ENCODE measurements at regions not wholly inside any gene's neighbourhood (a gene's known extent, or its start where the extent isn't known, plus 50 kb on each side); places are given as distances from the start of the nearest gene placed in this dataset.

DNA sequence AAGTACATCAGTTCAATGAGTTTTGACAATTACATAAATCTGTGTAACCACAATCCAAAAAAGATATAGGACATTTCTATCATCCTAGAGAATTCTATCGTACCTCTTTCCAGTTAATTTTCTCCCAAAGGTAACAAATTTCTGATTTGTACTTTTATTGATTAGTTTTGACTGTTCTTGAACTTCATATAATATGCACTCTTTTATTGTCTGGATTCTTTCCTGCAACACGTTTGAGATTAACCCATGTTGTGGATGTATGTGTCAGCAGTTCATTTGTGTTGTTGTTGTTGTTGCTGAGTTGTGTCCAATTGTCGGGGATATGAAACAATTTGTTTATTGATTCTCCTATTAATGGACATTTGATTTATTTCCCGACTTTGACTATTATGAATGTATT is 145.9 kb upstream of the WDR11 start:
- no peak for DNase-seq

DNA sequence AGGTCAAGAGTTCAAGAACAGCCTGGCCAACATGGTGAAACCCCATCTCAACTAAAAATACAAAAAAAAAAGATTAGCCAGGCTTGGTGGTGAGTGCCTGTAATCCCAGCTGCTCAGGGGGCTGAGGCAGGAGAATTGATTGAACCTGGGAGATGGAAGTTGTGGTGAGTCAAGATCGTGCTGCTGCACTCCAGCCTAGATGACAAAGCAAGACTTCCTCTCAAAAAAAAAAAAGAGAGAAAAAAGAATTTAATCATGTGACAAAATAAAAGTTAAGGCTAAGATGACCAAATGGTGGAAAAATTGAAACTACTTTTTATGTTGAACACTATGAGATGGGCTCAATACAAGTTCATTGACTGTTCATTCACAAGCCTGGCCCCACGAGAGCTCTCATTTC is 141.1 kb upstream of the WDR11 start:
- no peak for DNase-seq

DNA sequence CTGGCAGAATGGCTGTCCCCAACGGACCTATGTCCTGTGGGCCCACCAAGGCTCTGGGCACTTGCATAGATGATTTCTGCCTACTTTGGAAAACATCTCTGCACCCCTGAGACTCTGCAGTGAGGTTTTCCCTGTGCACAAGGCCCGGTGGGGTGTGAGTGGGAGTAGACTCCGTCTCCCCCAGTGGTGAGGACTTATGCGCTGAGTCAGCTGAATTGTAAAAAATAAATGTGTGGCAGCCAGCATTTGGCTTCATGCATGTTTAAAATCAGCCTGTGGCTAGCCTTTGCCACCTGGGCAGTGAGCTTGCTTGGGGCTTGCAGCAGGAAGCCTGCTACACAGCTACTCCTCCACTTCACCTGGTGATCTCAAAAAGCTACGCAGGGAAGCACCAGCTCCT is 139.3 kb upstream of the WDR11 start:
- no peak for DNase-seq

DNA sequence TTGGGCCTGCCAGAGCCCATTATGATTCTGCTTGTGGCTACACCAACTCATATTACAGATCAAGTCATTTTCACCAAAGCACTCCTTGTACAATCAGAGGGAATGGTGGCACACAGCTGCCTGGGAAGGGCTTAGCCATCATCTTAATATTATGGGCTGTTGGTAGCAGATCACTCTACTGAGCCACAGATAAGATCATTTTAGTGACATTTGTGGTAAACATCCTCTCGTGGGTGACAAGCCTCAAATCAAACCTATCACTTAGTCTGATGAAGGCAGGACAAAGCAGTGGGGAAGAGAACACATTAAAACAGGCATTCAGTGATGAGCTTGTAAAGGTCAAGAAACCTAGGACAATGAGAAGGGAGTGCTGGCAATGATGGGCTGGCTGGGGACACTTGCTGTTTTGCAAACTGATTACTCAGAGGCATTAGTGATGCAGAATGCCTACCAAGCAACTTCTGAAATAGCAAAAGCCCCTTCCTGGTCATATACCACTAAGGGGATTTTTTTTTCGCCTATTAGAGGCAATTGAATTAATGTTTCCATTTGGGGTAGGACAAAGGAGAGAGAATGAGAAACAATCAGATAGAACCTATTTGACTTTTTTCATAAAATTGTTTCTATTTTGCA is 137.5 kb upstream of the WDR11 start:
- no peak for DNase-seq

DNA sequence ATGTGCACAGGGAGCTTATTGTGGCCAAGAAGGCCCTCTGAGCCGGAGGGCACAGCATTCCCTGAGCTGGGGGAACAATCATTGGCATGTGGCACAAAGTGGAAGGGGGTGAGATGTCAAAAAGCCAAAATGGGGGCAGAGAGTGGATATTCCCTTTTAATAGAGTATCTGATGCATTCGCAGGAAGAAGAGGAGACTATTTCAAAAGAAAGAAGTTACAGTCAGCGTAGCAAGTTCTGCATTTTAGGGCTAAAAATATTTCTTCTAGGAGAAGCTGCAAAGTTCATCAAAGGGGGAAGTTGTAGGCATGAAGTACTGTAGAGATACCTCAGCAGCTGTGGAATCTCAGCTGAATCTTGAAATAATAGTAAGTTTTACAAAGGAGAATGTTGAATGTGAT is 136.0 kb upstream of the WDR11 start:
- DNase-seq, result no peak

DNA sequence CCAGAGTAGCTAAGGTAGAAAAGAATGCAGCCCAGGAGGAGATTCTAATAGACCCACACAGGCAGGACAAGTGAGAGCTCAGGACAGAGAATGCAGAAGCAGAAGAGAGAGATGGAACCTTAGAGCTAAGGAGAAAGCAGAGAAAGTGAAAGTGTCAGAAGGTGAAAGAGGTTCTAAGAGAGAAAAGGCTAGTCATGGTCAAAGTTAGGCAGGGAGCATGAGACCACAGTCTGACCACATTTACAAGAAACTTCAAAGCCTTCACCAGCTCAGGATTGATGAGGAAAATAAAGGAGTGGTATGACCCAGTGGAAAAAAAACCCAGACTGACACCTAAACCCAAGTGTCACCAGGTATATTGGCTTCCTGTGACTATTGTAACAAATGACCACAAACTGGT is 131.8 kb upstream of the WDR11 start:
- no peak for DNase-seq

DNA sequence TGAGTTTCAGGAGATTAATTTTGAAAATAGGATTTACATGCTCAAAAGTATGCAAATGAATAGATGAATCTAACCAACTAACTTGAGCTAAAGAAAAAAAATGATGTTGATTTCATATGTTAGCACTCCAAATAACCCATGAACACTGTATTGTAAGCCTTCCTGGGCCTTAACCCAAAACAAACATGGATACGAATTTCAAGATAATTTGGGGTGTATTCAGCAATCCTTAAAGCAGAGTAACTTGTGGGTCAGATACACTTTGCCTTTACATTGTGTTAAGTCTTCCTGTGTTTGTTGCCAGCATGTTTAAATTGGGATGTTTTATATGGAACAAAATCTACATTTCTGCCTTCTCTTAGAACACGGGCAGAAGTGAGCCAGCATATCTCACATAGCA is 124.2 kb upstream of the WDR11 start:
- DNase-seq, result no peak

DNA sequence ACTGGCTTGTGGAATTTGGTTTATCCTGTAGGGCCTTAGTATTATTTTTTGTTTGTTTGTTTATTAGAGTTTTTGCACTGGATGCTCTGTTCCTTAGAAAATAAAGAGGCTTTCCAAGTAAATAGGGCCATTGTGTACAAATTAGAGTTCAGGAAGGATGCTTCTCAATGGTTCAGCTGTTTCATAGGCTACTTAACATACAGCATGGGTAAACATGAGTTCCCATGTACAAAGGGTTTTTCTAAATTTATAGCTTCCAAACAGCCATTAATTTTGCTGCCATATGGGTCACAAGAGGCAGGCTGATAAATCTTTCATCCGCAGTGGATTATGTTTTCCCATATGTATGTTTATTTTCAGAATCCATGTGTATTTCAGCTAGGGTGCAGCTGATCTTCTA is 121.6 kb upstream of the WDR11 start:
- no peak for DNase-seq

DNA sequence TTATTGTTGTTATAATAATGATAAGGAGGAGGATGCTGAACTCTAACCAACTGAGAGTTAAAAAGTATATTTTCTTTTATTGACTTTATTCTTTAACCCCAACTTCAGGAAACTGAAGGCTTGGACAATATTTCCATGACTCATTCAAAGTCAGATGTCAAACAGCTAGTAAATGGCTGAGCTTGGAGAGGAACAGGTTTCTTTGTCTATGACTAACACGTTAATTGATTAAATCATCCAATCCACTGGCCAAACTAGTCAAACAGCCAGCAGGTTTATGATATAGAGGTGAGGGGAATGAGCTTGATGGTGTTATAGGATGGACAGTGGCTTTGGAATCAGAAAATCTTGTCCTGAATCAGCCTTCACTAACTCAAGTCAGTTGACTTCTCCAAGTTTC is 119.1 kb upstream of the WDR11 start:
- DNase-seq, result no peak

DNA sequence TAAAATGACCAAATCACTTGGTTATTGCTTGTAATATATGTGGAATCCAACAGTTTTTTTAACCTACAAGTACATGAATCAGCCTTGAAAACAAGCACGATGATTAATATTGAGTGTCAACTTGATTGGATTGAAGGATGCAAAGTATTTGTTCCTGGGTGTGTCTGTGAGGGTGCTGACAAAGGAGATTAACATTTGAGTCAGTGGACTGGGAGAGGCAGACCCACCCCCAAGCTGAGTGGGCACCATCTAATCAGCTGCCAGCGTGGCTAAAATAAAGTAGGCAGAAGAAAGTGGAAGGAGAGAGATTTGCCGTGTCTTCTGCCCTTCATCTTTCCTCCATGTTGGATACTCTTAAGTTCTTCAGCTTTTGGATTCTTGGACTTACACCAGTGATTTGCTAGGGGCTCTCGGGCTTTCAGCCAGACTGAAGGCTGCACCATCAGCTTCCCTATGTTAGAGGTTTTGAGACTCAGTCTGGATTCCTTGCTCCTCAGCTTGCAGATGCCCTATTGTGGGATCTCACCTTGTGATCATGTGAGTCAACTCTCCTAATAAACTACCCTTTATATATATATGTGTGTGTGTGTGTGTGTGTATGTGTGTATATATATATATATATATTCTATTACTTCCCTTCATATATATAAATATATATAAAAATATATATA is 118.4 kb upstream of the WDR11 start:
- DNase-seq, result no peak

DNA sequence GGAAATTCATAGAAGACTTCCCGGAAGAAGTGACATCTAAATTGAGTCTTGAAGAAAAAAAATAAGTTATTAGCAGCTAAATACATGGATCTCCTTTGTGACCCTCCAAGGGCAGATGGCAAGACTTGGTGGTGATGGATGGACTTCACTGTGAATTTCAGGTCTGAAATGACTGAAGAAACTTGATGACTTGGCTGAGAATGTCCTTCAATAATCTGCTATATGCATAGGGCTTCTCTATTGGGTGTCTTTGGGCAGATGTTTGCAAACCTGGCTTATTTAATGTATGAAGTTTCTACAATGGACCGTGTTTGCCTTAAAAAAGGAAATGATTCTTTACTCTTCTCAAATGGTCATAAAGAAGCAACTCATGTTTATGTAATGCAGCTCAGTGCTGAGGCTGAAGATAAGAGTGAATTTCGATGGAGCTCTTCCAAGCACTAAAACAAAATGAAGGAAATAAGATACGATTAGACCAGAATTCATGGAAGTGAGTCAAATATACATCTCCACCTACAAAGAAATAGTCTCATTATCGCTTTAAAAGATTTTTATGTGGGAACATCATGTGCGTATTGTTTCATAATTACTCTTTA is 116.6 kb upstream of the WDR11 start:
- no peak for DNase-seq

DNA sequence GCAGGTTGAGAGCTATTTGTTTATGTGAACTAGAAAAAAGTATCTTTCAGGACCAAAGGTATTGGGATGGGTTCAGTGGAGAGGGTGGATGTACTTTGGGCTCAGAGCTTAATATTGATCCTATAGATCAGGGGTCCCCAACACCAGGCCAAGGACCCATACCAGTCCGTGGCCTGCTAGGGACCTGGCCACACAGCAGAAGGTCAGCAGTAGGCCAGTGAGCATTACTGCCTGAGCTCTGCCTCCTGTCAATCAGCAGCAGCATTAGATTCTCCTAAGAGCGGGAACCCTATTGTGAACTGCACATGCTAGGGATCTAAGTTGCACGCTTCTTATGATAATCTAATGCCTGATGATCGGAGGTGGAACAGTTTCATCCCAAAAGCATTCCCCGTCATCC is 115.8 kb upstream of the WDR11 start:
- DNase-seq, result no peak

DNA sequence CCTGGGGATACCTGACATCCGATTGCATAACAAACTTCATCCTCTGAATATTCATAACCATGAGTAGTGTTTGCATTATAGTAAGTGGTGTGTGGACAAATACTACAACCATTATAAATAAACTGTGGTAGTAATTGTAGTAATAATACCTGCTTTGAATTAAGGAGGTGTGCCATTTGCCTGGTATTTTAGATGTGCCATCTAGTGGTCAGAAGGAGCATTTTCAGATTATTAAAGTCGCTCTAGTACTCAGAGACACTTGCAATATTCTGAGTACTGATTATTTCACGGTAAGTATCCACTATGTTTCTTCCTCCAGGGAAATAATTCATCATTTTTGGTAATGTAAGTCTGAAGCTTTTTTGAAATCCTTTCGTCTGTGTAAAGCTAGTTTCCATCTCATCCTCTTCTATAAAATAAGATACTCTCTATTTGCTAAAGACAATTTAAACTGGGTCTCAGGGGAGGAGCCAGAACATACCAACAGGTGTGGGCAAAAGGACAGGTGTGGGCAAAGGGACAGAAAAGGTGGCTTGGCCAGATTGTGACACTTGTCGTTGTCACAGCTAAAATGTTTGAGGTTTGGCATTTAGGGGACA is 115.3 kb upstream of the WDR11 start:
- DNase-seq, result peak in 1 of 2 donors; percentile 23

DNA sequence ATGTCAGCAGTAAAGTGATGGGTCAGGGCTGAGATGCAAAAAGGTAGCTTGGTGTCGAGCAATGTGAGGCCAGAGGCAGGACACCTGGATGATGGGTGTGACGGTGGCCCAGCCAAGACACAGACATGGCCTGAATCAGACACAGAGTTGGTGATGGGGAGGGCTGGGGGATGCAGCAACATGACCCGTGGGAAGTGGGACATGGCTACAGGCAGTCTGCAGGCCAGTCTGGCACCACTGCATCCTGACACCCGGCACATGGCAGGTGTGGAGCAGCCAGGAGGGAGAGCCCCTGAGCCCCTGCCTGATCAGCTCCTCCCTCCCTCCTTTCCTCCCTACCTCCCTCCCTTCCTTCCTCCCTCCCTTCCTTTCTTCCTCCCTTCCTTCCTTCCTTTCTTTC is 114.8 kb upstream of the WDR11 start:
- DNase-seq, result no peak

DNA sequence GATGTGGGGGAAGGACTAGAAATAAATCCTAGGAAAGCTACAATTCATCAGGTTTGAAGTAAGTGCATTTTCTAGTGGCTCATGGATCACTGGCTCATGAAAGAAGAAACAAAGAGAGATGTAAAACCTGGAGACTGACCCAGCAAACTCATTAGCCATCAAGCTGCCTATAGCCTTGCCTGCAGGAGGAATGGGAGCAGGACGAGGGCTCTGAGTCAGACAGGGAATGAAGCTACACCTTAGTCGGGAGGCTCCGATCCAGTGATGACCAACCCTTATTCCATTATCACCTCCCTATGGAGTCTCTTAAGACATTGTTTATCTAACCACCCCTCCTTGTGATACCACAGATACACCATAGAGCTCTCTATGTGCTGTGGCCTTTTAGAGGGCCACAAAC is 112.5 kb upstream of the WDR11 start:
- no peak for DNase-seq

DNA sequence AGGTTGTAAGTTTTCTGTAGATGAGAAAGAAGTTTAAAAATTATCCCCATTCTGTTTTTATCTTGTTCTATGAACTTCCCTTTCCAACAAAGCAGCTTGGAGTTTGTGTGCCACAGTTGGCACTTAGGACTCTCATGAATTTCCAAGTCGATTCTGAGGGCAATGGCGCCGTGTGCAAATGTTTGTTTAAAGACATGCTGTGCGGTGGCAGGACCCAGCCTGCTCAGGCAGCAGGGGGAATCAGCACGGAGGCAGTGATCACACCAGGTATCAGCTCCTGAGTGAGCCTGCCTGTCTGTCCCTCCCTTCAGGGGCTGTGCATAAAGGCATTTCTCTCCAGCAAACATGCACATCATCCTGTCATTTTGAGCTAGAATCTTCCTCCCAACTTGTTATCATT is 109.8 kb upstream of the WDR11 start:
- DNase-seq, result no peak

DNA sequence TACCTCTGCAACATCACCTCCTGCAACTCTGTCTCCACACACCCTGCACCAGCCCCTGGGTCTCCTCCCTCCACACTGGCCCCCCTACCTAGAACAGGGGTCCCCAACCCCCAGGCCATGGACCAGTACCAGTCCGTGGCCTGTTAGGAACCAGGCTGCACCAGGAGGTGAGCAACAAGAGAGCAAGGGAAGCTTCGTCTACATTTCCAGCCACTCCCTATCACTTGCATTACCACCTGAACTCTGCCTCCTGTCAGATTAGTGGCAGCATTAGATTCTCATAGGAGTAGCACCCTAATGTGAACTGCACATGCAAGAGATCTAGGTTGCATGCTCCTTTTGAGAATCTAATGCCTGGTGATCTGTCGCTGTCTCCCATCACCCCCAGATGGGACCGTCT is 108.8 kb upstream of the WDR11 start:
- DNase-seq, result no peak

DNA sequence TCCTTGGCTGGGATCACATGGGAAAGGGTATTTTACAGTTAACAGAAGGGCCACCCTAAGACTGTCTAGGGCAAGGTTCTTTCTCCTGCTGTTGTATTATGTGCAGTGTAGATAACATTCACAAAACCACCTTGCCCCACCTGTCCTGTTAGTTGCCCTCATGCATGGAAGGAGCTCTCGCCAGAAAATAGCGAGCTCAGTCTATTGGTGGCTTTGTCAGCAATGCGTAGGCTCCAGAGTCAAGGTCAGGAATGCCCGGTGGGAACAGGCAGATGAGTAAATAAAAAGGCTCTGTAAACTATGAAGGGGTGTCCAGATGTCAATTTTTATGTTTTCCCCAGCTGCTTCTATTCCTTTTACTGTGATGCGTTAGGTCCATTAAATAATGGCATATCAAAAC is 107.1 kb upstream of the WDR11 start:
- no peak for DNase-seq

DNA sequence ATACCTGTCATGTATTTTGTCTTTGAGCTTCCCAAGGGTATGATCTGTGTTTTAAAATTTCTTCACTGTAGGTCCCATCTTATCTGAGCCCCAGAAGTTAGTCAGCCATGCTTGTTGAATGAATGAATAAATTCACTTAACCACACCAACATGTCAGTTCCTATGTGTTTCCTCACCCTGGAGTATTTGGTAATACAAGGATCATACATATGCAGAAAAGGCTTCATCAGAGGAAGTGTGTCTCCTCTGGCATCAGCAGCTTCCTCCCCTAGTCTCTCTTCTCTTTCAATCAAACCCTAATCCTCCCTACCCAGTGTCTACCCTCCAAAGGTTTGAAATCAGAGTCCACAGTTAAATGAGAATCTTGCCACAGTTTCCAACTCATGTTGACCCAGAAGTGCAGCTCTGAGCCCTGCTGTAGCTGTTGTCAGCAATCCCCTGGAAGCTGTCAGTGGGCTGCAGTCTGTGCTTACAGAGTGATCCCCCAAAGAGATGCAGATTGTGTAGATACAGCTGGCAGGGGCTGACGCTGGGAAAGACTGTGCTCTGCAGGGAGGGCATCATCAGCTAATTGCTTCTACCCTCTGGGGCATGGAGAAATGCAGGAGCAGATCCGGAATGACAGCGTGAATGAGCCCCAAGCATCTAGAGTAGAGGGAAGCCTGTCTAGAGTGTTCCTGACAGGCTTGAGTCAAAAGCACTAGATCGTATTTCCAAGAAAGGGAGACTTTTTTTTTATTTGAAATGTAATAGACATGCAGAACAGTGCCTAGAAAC is 105.0 kb upstream of the WDR11 start:
- no peak for DNase-seq

DNA sequence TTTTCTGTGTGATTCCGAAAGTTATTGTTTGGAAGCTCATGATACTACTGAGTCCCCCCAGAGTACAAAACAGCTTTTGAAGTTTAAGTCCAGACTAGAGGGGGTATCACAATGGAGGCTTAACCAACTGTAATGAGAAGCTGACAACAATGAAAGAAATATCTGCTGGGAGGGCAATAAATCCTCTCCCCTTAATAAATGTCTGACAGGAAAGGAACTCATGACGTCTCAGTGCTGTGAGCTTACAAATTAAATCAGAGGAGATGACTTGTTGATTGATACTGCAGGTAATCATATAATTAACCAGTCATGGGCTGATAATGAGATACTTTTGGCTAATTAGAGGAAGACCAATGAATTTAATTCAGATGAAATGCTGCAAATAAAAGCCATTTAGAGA is 102.6 kb upstream of the WDR11 start:
- DNase-seq, result no peak

DNA sequence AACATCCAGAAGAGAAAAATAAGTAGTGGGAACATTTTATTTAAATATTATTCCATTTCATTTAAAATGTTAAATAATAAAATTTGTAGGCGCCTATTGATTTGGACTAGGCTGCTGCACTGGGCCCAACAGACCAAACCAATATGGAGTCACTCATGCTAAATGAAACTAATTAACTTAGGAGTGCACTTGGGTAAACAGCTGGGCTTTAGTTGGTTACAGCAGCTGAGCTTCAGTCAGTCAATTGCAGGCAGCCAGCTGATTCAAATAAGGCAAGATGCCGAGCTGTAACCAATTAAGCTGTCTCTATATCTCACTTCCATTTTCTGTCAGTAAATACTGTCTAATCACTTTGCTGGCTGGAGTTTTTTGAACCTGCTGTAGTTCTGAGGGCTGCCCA is 102.1 kb upstream of the WDR11 start:
- no peak for DNase-seq

DNA sequence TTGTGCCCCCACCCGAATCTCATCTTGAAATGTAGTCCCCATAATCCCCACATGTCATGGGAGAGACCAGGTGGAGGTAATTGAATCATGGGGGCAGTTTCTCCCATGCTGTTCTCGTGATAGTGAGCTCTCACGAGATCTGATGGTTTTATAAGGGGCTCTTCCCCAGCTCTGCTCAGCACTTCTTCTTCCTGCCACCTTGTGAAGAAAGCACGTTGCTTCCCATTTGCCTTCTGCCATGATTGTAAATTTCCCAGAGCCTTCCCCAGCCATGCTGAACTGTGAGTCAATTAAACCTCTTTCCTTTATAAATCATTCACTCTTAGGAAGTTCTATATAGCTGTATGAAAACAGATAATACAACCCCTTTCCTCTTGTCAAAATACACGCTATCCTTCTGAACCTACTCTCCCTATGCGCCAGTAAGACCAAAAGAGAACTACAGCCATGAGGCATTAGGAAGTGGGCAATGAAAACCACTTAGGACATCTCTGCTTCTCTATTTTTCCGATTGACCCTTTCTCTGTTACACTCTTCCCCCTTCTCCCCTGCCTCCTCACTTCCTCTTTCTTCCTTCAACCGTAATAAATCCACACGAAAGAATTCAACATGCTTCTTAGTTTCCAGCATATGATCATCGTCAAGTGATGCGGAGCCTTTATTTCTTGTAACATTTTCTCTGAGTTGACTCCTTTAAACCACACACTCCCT is 101.2 kb upstream of the WDR11 start:
- peak in 1 of 2 donors; percentile 3 for DNase-seq

DNA sequence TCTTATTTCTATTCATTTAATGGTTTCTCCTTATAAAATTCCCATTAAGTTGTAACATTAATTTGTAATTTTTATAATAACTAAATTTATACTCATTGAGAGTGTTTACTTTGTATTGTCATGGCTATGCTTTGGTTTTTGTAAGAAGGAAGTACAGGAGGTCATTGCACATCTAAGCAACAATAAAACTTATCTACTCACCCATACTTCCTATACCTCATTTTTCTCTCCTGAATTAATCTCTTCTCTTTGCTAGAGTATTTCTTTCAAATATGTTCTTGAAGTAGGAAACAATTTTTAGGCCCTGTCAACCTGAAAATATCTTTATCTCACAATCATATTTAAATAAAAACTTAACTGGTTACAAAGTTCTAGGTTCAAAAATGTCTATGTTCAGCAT is 95.4 kb upstream of the WDR11 start:
- no peak for DNase-seq
